RWPE2 (cell line): ENCODE measurements at regions not wholly inside any gene's neighbourhood (a gene's known extent, or its start where the extent isn't known, plus 50 kb on each side); places are given as distances from the start of the nearest gene placed in this dataset.

Experiments used
- ATAC-seq: fragments of 200-7000 bp; cut with Tn5 transposase; 3 replicates; pipeline ENCODE4 v1.9.1; 2021; ENCODE audit warnings: low read depth
- DNase-seq: peaks from one replicate; pipeline ENCODE4 v3.0.0-alpha.2; 2020; ENCODE audit warnings: low spot score
- H3K27ac ChIP-seq: fragments of 450-650 bp; 2 replicates; pipeline ENCODE4 v1.5.1; 2017; ENCODE audit warnings: mild to moderate bottlenecking; ENCODE audit not compliant: poor library complexity, severe bottlenecking
- H3K27me3 ChIP-seq: fragments of 250-450 bp; sonication (Bioruptor Pico); 2 replicates; pipeline ENCODE4 v1.5.1; 2021; ENCODE audit warnings: mild to moderate bottlenecking, moderate library complexity; ENCODE audit not compliant: insufficient read depth, poor library complexity, severe bottlenecking
- H3K36me3 ChIP-seq: fragments of 250-450 bp; sonication (Bioruptor Pico); 2 replicates; pipeline ENCODE4 v1.5.1; 2020; ENCODE audit warnings: low read depth, mild to moderate bottlenecking, moderate library complexity
- H3K4me1 ChIP-seq: fragments of 250-450 bp; sonication (Bioruptor Pico); 2 replicates; pipeline ENCODE4 v1.5.1; 2021; ENCODE audit warnings: mild to moderate bottlenecking, moderate library complexity; ENCODE audit not compliant: insufficient read depth, poor library complexity, severe bottlenecking
- H3K4me3 ChIP-seq: fragments of 250-450 bp; sonication (Bioruptor Pico); 2 replicates; pipeline ENCODE4 v1.5.1; 2021; ENCODE audit warnings: mild to moderate bottlenecking, moderate library complexity; ENCODE audit not compliant: severe bottlenecking
- H3K9me3 ChIP-seq: fragments of 250-450 bp; sonication (Bioruptor Pico); 2 replicates; pipeline ENCODE4 v1.5.1; 2021; ENCODE audit warnings: mild to moderate bottlenecking, moderate library complexity; ENCODE audit not compliant: severe bottlenecking
- CTCF ChIP-seq: fragments of 450-650 bp; IDR thresholded peaks from one replicate; pipeline ENCODE4 v1.5.1; 2017; ENCODE audit warnings: mild to moderate bottlenecking, moderate library complexity; ENCODE audit not compliant: poor library complexity, severe bottlenecking

- ATAC-seq = no peak
- Histone ChIP-seq H3K4me1 (no peaks in the 10 kb centered on the region), H3K27ac (no peak overlapping the region), H3K9me3 (no peaks in the 10 kb centered on the region), H3K4me3 (no peak overlapping the region), H3K27me3 (no peaks in the 10 kb centered on the region), H3K36me3 (no peaks in the 10 kb centered on the region)
- no peak for TF ChIP-seq CTCF
- no peak for DNase-seq
Measured at GRCh38 chr10:29703271-29703670, 68.5 kb upstream of the SVIL start.

GRCh38 chr10:29702273-29703164 lies 67.7 kb upstream of the SVIL start:
- H3K4me3 ChIP-seq = no peak overlapping the region
- H3K4me1 ChIP-seq = no peaks in the 10 kb centered on the region
- H3K36me3 ChIP-seq = no peaks in the 10 kb centered on the region
- H3K27ac ChIP-seq = no peak overlapping the region
- H3K27me3 ChIP-seq = no peaks in the 10 kb centered on the region
- DNase-seq (no peak), ATAC-seq (no peak)
- TF ChIP-seq CTCF = no peak
- no peaks in the 10 kb centered on the region for H3K9me3 ChIP-seq

GRCh38 chr10:29701306-29701705 lies 66.5 kb upstream of the SVIL start:
- no peak for ATAC-seq
- Histone ChIP-seq H3K9me3 (no peaks in the 10 kb centered on the region), H3K36me3 (no peaks in the 10 kb centered on the region), H3K4me3 (no peak overlapping the region), H3K27ac (no peak overlapping the region), H3K4me1 (no peaks in the 10 kb centered on the region), H3K27me3 (no peaks in the 10 kb centered on the region)
- no peak for TF ChIP-seq CTCF
- DNase-seq = no peak

GRCh38 chr10:29699621-29700020 lies 64.8 kb upstream of the SVIL start:
- DNase-seq (no peak), ATAC-seq (no peak)
- Histone ChIP-seq H3K27ac (no peak overlapping the region), H3K27me3 (no peaks in the 10 kb centered on the region), H3K4me3 (no peak overlapping the region), H3K4me1 (no peaks in the 10 kb centered on the region), H3K9me3 (no peaks in the 10 kb centered on the region), H3K36me3 (no peaks in the 10 kb centered on the region)
- no peak for TF ChIP-seq CTCF
